DOHH2 (cell line): ENCODE measurements at regions not wholly inside any gene's neighbourhood (a gene's known extent, or its start where the extent isn't known, plus 50 kb on each side); places are given as distances from the start of the nearest gene placed in this dataset.

Experiments used
- H3F3A ChIP-seq: fragments of 200-600 bp; sonication (generic), shearing (Covaris generic); 2 replicates; pipeline ENCODE4 v1.6.0; 2016; ENCODE audit warnings: antibody characterized with exemption, mild to moderate bottlenecking; ENCODE audit not compliant: control insufficient read depth, insufficient read depth
- H3K27ac ChIP-seq: fragments of 200-600 bp; sonication (generic); 2 replicates; pipeline ENCODE4 v1.5.1; 2014; ENCODE audit warnings: low read depth, mild to moderate bottlenecking, low read length, moderate library complexity
- H3K27me3 ChIP-seq: fragments of 200-600 bp; sonication (generic); 2 replicates; pipeline ENCODE4 v1.6.1; 2014; ENCODE audit warnings: mild to moderate bottlenecking, low read length, mixed read lengths; ENCODE audit not compliant: control insufficient read depth
- H3K36me3 ChIP-seq: fragments of 200-600 bp; sonication (generic); 2 replicates; pipeline ENCODE4 v1.6.1; 2014; ENCODE audit warnings: mild to moderate bottlenecking, low read length, moderate library complexity, mixed read lengths; ENCODE audit not compliant: control insufficient read depth
- H3K4me1 ChIP-seq: fragments of 200-600 bp; sonication (generic); 2 replicates; pipeline ENCODE4 v1.6.1; 2014; ENCODE audit warnings: mild to moderate bottlenecking, low read length, mixed read lengths; ENCODE audit not compliant: control insufficient read depth
- H3K4me2 ChIP-seq: fragments of 200-600 bp; sonication (generic); 2 replicates; pipeline ENCODE4 v1.6.0; 2014; ENCODE audit warnings: mild to moderate bottlenecking, low read length, moderate library complexity
- H3K4me3 ChIP-seq: fragments of 200-600 bp; sonication (generic); 2 replicates; pipeline ENCODE4 v1.5.1; 2014; ENCODE audit warnings: mild to moderate bottlenecking, low read length, mixed read lengths
- H3K79me2 ChIP-seq: fragments of 200-600 bp; sonication (generic); 2 replicates; pipeline ENCODE4 v1.6.1; 2014; ENCODE audit warnings: mild to moderate bottlenecking, low read length, mixed read lengths; ENCODE audit not compliant: control insufficient read depth
- H3K9me2 ChIP-seq: fragments of 200-600 bp; sonication (generic); replicated peaks from 2 replicates; pipeline ENCODE4 v1.6.1; 2014; ENCODE audit warnings: mild to moderate bottlenecking, low read length, mixed read lengths; ENCODE audit not compliant: control insufficient read depth
- H3K9me3 ChIP-seq: fragments of 200-600 bp; sonication (generic); 2 replicates; pipeline ENCODE4 v1.6.1; 2014; ENCODE audit warnings: antibody characterized with exemption, low read length, mixed read lengths; ENCODE audit not compliant: control insufficient read depth, insufficient read depth
- H4K20me1 ChIP-seq: fragments of 200-600 bp; sonication (generic); 2 replicates; pipeline ENCODE4 v1.6.0; 2014; ENCODE audit warnings: low read depth, mild to moderate bottlenecking, antibody characterized with exemption, low read length, moderate library complexity; ENCODE audit not compliant: control insufficient read depth, insufficient read depth
- CTCF ChIP-seq: fragments of 200-600 bp; sonication (generic); IDR thresholded peaks from one replicate; pipeline ENCODE4 v1.5.1; 2014; ENCODE audit warnings: antibody characterized with exemption, mild to moderate bottlenecking, low read depth, low read length; ENCODE audit not compliant: poor library complexity, severe bottlenecking
- EZH2phosphoT487 ChIP-seq: fragments of 200-600 bp; sonication (generic); IDR thresholded peaks from 2 replicates; pipeline ENCODE4 v1.6.1; 2017; ENCODE audit warnings: borderline replicate concordance, mild to moderate bottlenecking, antibody characterized with exemption, low read length, moderate library complexity, mixed read lengths

GRCh38 chr1:209309198-209309597 is 274.3 kb upstream of the CAMK1G start:
- Histone ChIP-seq H3K9me3 (no peaks in the 10 kb centered on the region), H3K4me2 (no peak overlapping the region), H3K79me2 (no peaks in the 10 kb centered on the region), H3F3A (no peaks in the 10 kb centered on the region), H3K4me1 (no peaks in the 10 kb centered on the region), H3K27me3 (no peaks in the 10 kb centered on the region), H4K20me1 (no peaks in the 10 kb centered on the region), H3K27ac (no peak overlapping the region), H3K9me2 (no peaks in the 10 kb centered on the region), H3K36me3 (no peaks in the 10 kb centered on the region), H3K4me3 (no peak overlapping the region)
- no peak for TF ChIP-seq EZH2phosphoT487
- TF ChIP-seq CTCF: no peak

DNA sequence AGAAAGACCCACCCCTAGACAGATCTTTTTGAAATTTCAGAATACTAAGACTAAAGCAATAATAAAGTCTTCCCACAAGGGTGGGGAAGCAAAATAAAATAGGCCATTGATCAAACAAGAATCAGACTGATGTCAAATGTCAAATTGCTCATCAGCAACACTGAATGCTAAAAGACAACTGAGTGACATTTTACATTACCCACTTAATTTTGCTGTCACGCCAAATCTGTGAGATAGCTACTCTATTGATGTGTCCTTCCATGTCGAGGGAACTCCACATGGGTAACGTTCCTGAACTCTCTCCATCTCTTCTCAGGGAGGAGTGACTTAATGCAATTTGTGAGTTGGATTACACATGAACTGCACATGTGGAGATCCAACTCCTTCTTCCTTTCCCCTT is 271.7 kb upstream of the CAMK1G start:
- Histone ChIP-seq H4K20me1 (no peaks in the 10 kb centered on the region), H3K4me1 (no peaks in the 10 kb centered on the region), H3K9me3 (no peaks in the 10 kb centered on the region), H3K79me2 (no peaks in the 10 kb centered on the region), H3K27me3 (no peaks in the 10 kb centered on the region), H3K4me2 (no peak overlapping the region), H3K36me3 (no peaks in the 10 kb centered on the region), H3K9me2 (no peaks in the 10 kb centered on the region), H3K4me3 (no peak overlapping the region), H3F3A (no peaks in the 10 kb centered on the region), H3K27ac (no peak overlapping the region)
- TF ChIP-seq CTCF: no peak
- TF ChIP-seq EZH2phosphoT487: no peak

DNA sequence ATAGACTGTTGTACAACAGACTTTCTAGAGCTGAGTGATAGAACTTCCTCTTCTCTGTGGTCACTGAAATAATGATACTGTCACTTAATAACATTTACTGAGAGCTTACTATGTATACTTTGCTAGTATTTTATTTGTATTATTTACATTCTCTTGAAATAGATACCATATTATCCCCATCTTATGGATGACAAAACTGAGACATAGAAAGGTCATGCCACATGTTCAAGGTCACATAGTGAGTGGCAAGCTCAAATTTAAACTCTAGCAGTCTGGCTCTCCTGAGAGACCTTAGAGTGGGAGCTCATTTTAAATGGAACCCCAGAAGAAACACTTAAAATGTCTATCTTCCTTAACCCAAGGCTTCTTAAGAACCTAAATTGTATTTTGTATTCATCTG is 266.6 kb upstream of the CAMK1G start:
- no peaks in the 10 kb centered on the region for H3K79me2 ChIP-seq
- no peaks in the 10 kb centered on the region for H4K20me1 ChIP-seq
- H3K27ac ChIP-seq: no peak overlapping the region
- H3K36me3 ChIP-seq: no peaks in the 10 kb centered on the region
- no peaks in the 10 kb centered on the region for H3K4me1 ChIP-seq
- no peaks in the 10 kb centered on the region for H3K27me3 ChIP-seq
- no peaks in the 10 kb centered on the region for H3K9me2 ChIP-seq
- no peak overlapping the region for H3K4me2 ChIP-seq
- no peaks in the 10 kb centered on the region; the same call in 1 of the 2 replicates for H3K9me3 ChIP-seq
- H3F3A ChIP-seq: no peaks in the 10 kb centered on the region
- no peak for TF ChIP-seq EZH2phosphoT487
- TF ChIP-seq CTCF: no peak
- no peak overlapping the region for H3K4me3 ChIP-seq
